H9 (cell line): ENCODE measurements at regions not wholly inside any gene's neighbourhood (a gene's known extent, or its start where the extent isn't known, plus 50 kb on each side); places are given as distances from the start of the nearest gene placed in this dataset.

Experiments
- DNase-seq: peaks from one replicate; pipeline ENCODE4 v3.0.0-alpha.2; 2017
- H2AFZ ChIP-seq: one replicate; pipeline ENCODE4 v1.6.1; 2013; ENCODE audit warnings: mild to moderate bottlenecking, low read length, control low read depth, moderate library complexity
- H2AK5ac ChIP-seq: 2 replicates; pipeline ENCODE4 v1.6.1; 2013; ENCODE audit warnings: low read length, control low read depth, mixed read lengths; ENCODE audit not compliant: insufficient read length
- H2BK120ac ChIP-seq: one replicate; pipeline ENCODE4 v1.6.1; 2013; ENCODE audit warnings: low read depth, mild to moderate bottlenecking, low read length, control low read depth, inconsistent platforms; ENCODE audit not compliant: poor library complexity, severe bottlenecking
- H2BK12ac ChIP-seq: 2 replicates; pipeline ENCODE4 v1.6.1; 2013; ENCODE audit warnings: low read length, control low read depth, mixed read lengths, low read depth; ENCODE audit not compliant: insufficient read length
- H2BK15ac ChIP-seq: 2 replicates; pipeline ENCODE4 v1.6.1; 2013; ENCODE audit warnings: low read depth, low read length, control low read depth
- H2BK20ac ChIP-seq: one replicate; pipeline ENCODE4 v1.6.1; 2013; ENCODE audit warnings: low read depth, mild to moderate bottlenecking, low read length, control low read depth, inconsistent platforms; ENCODE audit not compliant: poor library complexity, severe bottlenecking
- H2BK5ac ChIP-seq: 2 replicates; pipeline ENCODE4 v1.6.1; 2013; ENCODE audit warnings: low read length, control low read depth, mixed read lengths; ENCODE audit not compliant: insufficient read length
- H3K14ac ChIP-seq: 2 replicates; pipeline ENCODE4 v1.6.1; 2013; ENCODE audit warnings: low read length, control low read depth; ENCODE audit not compliant: insufficient read depth
- H3K18ac ChIP-seq: 2 replicates; pipeline ENCODE4 v1.6.1; 2013; ENCODE audit warnings: low read depth, mild to moderate bottlenecking, mixed read lengths, low read length, control low read depth; ENCODE audit not compliant: insufficient read length
- H3K23ac ChIP-seq: 2 replicates; pipeline ENCODE4 v1.6.1; 2013; ENCODE audit warnings: low read length, control low read depth, mixed read lengths, low read depth; ENCODE audit not compliant: insufficient read length
- H3K23me2 ChIP-seq: 2 replicates; pipeline ENCODE4 v1.6.1; 2013; ENCODE audit warnings: low read depth, mild to moderate bottlenecking, mixed read lengths, low read length, control low read depth; ENCODE audit not compliant: insufficient read length, poor library complexity, severe bottlenecking
- H3K27ac ChIP-seq: 2 replicates; pipeline ENCODE4 v1.5.1; 2013; ENCODE audit warnings: low read length, control low read depth, mixed read lengths, low read depth; ENCODE audit not compliant: insufficient read length
- H3K27me3 ChIP-seq: 2 replicates; pipeline ENCODE4 v1.6.1; 2013; ENCODE audit warnings: low read length, control low read depth, inconsistent platforms; ENCODE audit not compliant: insufficient read depth
- H3K4ac ChIP-seq: 2 replicates; pipeline ENCODE4 v1.6.1; 2013; ENCODE audit warnings: low read depth, mild to moderate bottlenecking, control low read depth, inconsistent platforms, low read length, moderate library complexity
- H3K4me1 ChIP-seq: 2 replicates; pipeline ENCODE4 v1.6.1; 2013; ENCODE audit warnings: low read length, control low read depth, inconsistent platforms; ENCODE audit not compliant: insufficient read depth
- H3K4me2 ChIP-seq: 2 replicates; pipeline ENCODE4 v1.6.1; 2013; ENCODE audit warnings: low read length, control low read depth, mixed read lengths; ENCODE audit not compliant: insufficient read length, insufficient read depth
- H3K56ac ChIP-seq: 2 replicates; pipeline ENCODE4 v1.6.1; 2013; ENCODE audit warnings: low read depth, mild to moderate bottlenecking, mixed read lengths, low read length, control low read depth; ENCODE audit not compliant: insufficient read length
- H3K79me1 ChIP-seq: 2 replicates; pipeline ENCODE4 v1.6.1; 2013; ENCODE audit warnings: low read depth, mild to moderate bottlenecking, moderate library complexity, low read length, control low read depth, inconsistent platforms; ENCODE audit not compliant: insufficient read depth, poor library complexity, severe bottlenecking
- H3K79me2 ChIP-seq: 2 replicates; pipeline ENCODE4 v1.6.1; 2013; ENCODE audit warnings: low read length, control low read depth, inconsistent platforms; ENCODE audit not compliant: insufficient read depth
- H3K9ac ChIP-seq: 2 replicates; pipeline ENCODE4 v1.6.1; 2013; ENCODE audit warnings: low read length, control low read depth, mixed read lengths; ENCODE audit not compliant: insufficient read length; ENCODE audit errors: extremely low read depth
- H3K9me3 ChIP-seq: one replicate; pipeline ENCODE4 v1.6.1; 2013; ENCODE audit warnings: low read depth, low read length, inconsistent platforms; ENCODE audit not compliant: control insufficient read depth
- H3T11ph ChIP-seq: one replicate; pipeline ENCODE4 v1.6.1; 2013; ENCODE audit warnings: mild to moderate bottlenecking, low read length, control low read depth, inconsistent platforms
- H4K20me1 ChIP-seq: one replicate; pipeline ENCODE4 v1.6.1; 2013; ENCODE audit not compliant: control insufficient read depth, insufficient read length, insufficient read depth
- H4K5ac ChIP-seq: 2 replicates; pipeline ENCODE4 v1.6.1; 2013; ENCODE audit warnings: low read depth, mild to moderate bottlenecking, mixed read lengths, low read length, control low read depth; ENCODE audit not compliant: insufficient read length
- H4K8ac ChIP-seq: replicated peaks from 2 replicates; pipeline ENCODE4 v1.6.1; 2013; ENCODE audit warnings: low read length, control low read depth, mixed read lengths, low read depth; ENCODE audit not compliant: insufficient read length
- H4K91ac ChIP-seq: 2 replicates; pipeline ENCODE4 v1.6.1; 2013; ENCODE audit warnings: low read depth, mild to moderate bottlenecking, moderate library complexity, mixed read lengths, low read length, control low read depth; ENCODE audit not compliant: insufficient read length
- H3K27ac Mint-ChIP-seq, 3 experiments: 2 replicates in 2 of 3; 3 replicates in 1 of 3; pipeline ENCODE4 v1.8.0; 2020 to 2021; ENCODE audit warnings: mixed read lengths in 3 of 3, mild to moderate bottlenecking in 1 of 3, moderate library complexity in 1 of 3
- H3K27me3 Mint-ChIP-seq: 2 replicates; pipeline ENCODE4 v1.8.0; 2021; ENCODE audit warnings: low read depth, mild to moderate bottlenecking, moderate library complexity, mixed read lengths
- H3K36me3 Mint-ChIP-seq, 3 experiments: 2 replicates in 2 of 3; 3 replicates in 1 of 3; pipeline ENCODE4 v1.8.0; 2020 to 2021; ENCODE audit warnings: low read depth in 3 of 3, mixed read lengths in 3 of 3; ENCODE audit not compliant: insufficient read depth in 1 of 3
- H3K4me1 Mint-ChIP-seq, 2 experiments: 2 replicates each; pipeline ENCODE4 v1.8.0; 2020; ENCODE audit warnings: mixed read lengths in 2 of 2
- H3K4me3 Mint-ChIP-seq, 2 experiments: 2 replicates in 1 of 2; 3 replicates in 1 of 2; pipeline ENCODE4 v1.8.0; 2020 to 2021; ENCODE audit warnings: mild to moderate bottlenecking in 2 of 2, mixed read lengths in 2 of 2, moderate library complexity in 1 of 2
- H3K9me3 Mint-ChIP-seq, 2 experiments: 2 replicates in 1 of 2; 3 replicates in 1 of 2; pipeline ENCODE4 v1.8.0; 2020; ENCODE audit warnings: mild to moderate bottlenecking in 2 of 2, mixed read lengths in 2 of 2, moderate library complexity in 1 of 2
- WGBS: extraction: QIAGEN DNeasy Blood & Tissue Kit; methylation state at CpG from one replicate; pipeline ENCODE4 v1.1.7; 2013; ENCODE audit warnings: missing lambda C conversion rate, low lambda C conversion rate, mixed read lengths; ENCODE audit not compliant: insufficient read length; ENCODE audit errors: extremely low coverage; 5-methylcytosine and 5-hydroxymethylcytosine counted together
- TF ChIP-seq, protein P1 (sequence below): fragments of 200-600 bp; sonication (generic); conservative IDR thresholded peaks from 3 replicates; pipeline ENCODE4 v1.8.0; 2021; ENCODE audit warnings: antibody characterized with exemption, mild to moderate bottlenecking

DNA sequence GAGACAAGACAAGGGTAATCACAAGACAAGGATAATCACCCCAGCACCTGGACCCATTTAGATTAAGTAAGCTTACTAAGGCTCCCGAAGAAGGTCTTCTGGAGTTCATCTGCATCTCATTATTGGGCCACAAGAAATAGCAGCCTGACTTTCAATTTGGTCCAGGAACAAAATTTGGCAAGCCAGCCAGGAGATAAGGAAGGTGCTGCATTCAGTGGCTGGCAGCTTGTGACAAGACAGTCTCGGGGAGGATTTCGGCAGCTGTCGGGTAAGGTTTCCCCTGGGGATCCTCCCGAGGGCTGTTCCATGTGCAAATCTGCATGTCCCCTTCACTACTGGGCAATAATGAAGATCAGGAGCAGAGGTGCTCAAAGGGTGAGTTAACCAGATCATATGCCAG lies 195.2 kb downstream of the FCRL5 start:
- H3K27ac Mint-ChIP-seq: no peak overlapping the region
- WGBS: no CpG with 5 or more reads among the region's 5 CpGs
- no peaks in the 10 kb centered on the region for H3K9me3 ChIP-seq

More for the DNA sequence above, 195.2 kb downstream of the FCRL5 start:
- H3K36me3 Mint-ChIP-seq: no peaks in the 10 kb centered on the region
- Histone ChIP-seq H4K20me1 (no peaks in the 10 kb centered on the region), H3K56ac (no peak overlapping the region), H2BK15ac (no peak overlapping the region), H3K4me2 (no peak overlapping the region), H3K4ac (no peak overlapping the region), H3K14ac (no peak overlapping the region), H3K27me3 (no peaks in the 10 kb centered on the region), H3K27ac (no peak overlapping the region), H3K23me2 (no peaks in the 10 kb centered on the region), H2AFZ (no peak overlapping the region), H3K79me2 (no peaks in the 10 kb centered on the region), H3T11ph (no peak overlapping the region), H3K18ac (no peak overlapping the region), H2BK5ac (no peak overlapping the region), H4K91ac (no peak overlapping the region), H3K4me1 (no peaks in the 10 kb centered on the region), H2BK12ac (no peak overlapping the region), H2BK20ac (no peak overlapping the region), H4K8ac (no peak overlapping the region), H3K9ac (no peak overlapping the region), H3K23ac (no peak overlapping the region), H3K79me1 (no peaks in the 10 kb centered on the region), H2AK5ac (no peak overlapping the region), H2BK120ac (no peak overlapping the region), H4K5ac (no peak overlapping the region)
- peaks cover 7 to 10% of the 10 kb centered on the region in 2 experiments; a peak in 3 of 4 replicates for H3K4me1 Mint-ChIP-seq
- TF ChIP-seq, protein P1, sequence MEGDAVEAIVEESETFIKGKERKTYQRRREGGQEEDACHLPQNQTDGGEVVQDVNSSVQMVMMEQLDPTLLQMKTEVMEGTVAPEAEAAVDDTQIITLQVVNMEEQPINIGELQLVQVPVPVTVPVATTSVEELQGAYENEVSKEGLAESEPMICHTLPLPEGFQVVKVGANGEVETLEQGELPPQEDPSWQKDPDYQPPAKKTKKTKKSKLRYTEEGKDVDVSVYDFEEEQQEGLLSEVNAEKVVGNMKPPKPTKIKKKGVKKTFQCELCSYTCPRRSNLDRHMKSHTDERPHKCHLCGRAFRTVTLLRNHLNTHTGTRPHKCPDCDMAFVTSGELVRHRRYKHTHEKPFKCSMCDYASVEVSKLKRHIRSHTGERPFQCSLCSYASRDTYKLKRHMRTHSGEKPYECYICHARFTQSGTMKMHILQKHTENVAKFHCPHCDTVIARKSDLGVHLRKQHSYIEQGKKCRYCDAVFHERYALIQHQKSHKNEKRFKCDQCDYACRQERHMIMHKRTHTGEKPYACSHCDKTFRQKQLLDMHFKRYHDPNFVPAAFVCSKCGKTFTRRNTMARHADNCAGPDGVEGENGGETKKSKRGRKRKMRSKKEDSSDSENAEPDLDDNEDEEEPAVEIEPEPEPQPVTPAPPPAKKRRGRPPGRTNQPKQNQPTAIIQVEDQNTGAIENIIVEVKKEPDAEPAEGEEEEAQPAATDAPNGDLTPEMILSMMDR: no peak
- H3K4me3 Mint-ChIP-seq: no peak overlapping the region
- H3K27me3 Mint-ChIP-seq: peaks cover 4% of the 10 kb centered on the region
- H3K9me3 Mint-ChIP-seq: no peaks in the 10 kb centered on the region
- DNase-seq: no peak
